ENCODE measurements at regions not wholly inside any gene's neighbourhood (a gene's known extent, or its start where the extent isn't known, plus 50 kb on each side); places are given as distances from the start of the nearest gene placed in this dataset.

- no peak for DNase-seq
- no peak overlapping the region for H3K4me3 ChIP-seq
- no peak for ATAC-seq
- no peak overlapping the region for H3K27ac ChIP-seq
- no peak for TF ChIP-seq CTCF (IDR thresholded peaks at IDR 0.05)
- intact Hi-C loops (cut with DNase I) = no loop called here
- no peaks in the 10 kb centered on the region for H3K36me3 ChIP-seq
- no peaks in the 10 kb centered on the region for H3K27me3 ChIP-seq
- no peaks in the 10 kb centered on the region for H3K4me1 ChIP-seq
- H3K9me3 ChIP-seq = no peaks in the 10 kb centered on the region
Observed at GRCh38 chr3:103803787-103804186, 1369.0 kb downstream of the ZPLD1 start.

- no peaks in the 10 kb centered on the region for H3K27me3 ChIP-seq
- ATAC-seq (no peak), DNase-seq (no peak)
- no peaks in the 10 kb centered on the region for H3K4me1 ChIP-seq
- intact Hi-C loops (cut with DNase I) = no loop called here
- H3K27ac ChIP-seq = no peak overlapping the region
- TF ChIP-seq CTCF (IDR thresholded peaks at IDR 0.05) = no peak
- H3K4me3 ChIP-seq = no peak overlapping the region
- H3K36me3 ChIP-seq = no peaks in the 10 kb centered on the region
- no peaks in the 10 kb centered on the region for H3K9me3 ChIP-seq
Observed at GRCh38 chr3:103810167-103810566, 1375.4 kb downstream of the ZPLD1 start.

GRCh38 chr3:103813955-103814354 is 1379.1 kb downstream of the ZPLD1 start:
- Histone ChIP-seq H3K27ac (no peak overlapping the region), H3K4me3 (no peak overlapping the region), H3K36me3 (no peaks in the 10 kb centered on the region), H3K9me3 (no peaks in the 10 kb centered on the region), H3K27me3 (no peaks in the 10 kb centered on the region), H3K4me1 (no peaks in the 10 kb centered on the region)
- intact Hi-C loops (cut with DNase I) = no loop called here
- TF ChIP-seq CTCF (IDR thresholded peaks at IDR 0.05) = no peak
- DNase-seq = no peak
- no peak for ATAC-seq

- DNase-seq (no peak), ATAC-seq (no peak)
- no peak for TF ChIP-seq CTCF (IDR thresholded peaks at IDR 0.05)
- H3K36me3 ChIP-seq = no peaks in the 10 kb centered on the region
- H3K27me3 ChIP-seq = no peaks in the 10 kb centered on the region
- H3K27ac ChIP-seq = no peak overlapping the region
- H3K9me3 ChIP-seq = no peaks in the 10 kb centered on the region
- H3K4me3 ChIP-seq = no peak overlapping the region
- H3K4me1 ChIP-seq = no peaks in the 10 kb centered on the region
- intact Hi-C loops (cut with DNase I) = no loop called here
Observed at GRCh38 chr3:103818398-103818797, 1383.6 kb downstream of the ZPLD1 start.

GRCh38 chr3:103818800-103819199 is 1384.0 kb downstream of the ZPLD1 start:
- Histone ChIP-seq H3K36me3 (no peaks in the 10 kb centered on the region), H3K27me3 (no peaks in the 10 kb centered on the region), H3K27ac (no peak overlapping the region), H3K4me3 (no peak overlapping the region), H3K4me1 (no peaks in the 10 kb centered on the region), H3K9me3 (no peaks in the 10 kb centered on the region)
- DNase-seq (no peak), ATAC-seq (no peak)
- TF ChIP-seq CTCF (IDR thresholded peaks at IDR 0.05) = no peak
- intact Hi-C loops (cut with DNase I) = no loop called here

GRCh38 chr3:103825586-103825985 is 1390.8 kb downstream of the ZPLD1 start:
- no peak overlapping the region for H3K4me3 ChIP-seq
- no peaks in the 10 kb centered on the region for H3K9me3 ChIP-seq
- no peaks in the 10 kb centered on the region for H3K4me1 ChIP-seq
- no peaks in the 10 kb centered on the region for H3K27me3 ChIP-seq
- TF ChIP-seq CTCF (IDR thresholded peaks at IDR 0.05) = no peak
- ATAC-seq (no peak), DNase-seq (no peak)
- H3K36me3 ChIP-seq = no peaks in the 10 kb centered on the region
- no peak overlapping the region for H3K27ac ChIP-seq
- intact Hi-C loops (cut with DNase I) = no loop called here

Measured in upper lobe of right lung (tissue), 1 donor.